NOMO-1 treated with DMSO at 0.1 percent for 48 hours (cell line): ENCODE measurements at regions not wholly inside any gene's neighbourhood (a gene's known extent, or its start where the extent isn't known, plus 50 kb on each side); places are given as distances from the start of the nearest gene placed in this dataset.
"Not testable (repeated sequence)": the region's sequence is repeated elsewhere in the genome, so short reads cannot be mapped to it uniquely, and the experiment has no call there.

Experiments
- DNase-seq: peaks from one replicate; lab custom pipeline; 2025; ENCODE audit not compliant: unreplicated experiment; lab: John Stamatoyannopoulos, UW

DNA sequence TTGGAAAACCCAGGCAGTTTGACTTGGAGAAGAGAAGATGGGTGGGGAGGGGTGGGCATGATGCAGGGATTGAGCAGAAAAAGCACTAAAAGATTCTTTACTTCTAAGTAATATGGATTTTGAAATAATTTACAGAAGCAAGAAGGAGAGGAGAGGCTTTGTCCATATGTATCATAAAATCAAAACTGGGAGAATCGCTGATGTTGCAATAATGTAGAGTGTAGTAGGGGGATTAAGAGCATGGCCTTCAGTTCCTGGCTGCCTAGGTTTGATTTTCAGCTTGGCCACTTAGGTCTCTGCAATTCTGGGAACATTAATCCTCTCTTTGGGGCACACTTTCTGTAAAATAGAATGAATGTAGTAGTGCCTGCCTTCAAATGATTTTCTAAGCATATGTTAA, 1760.4 kb upstream of the CELF4 start:
- DNase-seq, result no peak

DNA sequence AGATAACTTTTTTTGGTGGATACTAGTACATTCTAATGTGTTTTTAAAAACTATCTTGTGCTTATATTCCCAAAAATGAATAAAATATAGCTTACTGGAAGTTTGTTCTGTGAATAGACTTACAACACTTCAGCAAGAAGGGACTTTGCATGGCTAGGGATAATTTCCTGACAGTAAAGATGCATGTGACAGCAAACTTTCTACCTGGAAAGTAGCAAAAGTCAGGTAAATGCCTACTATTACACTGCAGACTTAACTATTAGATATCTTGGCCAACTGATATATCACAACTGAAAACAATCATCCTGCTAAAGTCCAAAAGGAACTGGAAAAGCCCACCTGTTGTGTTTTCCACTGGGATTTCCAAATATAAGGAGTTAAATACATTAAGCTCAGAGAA, 1753.5 kb upstream of the CELF4 start:
- no peak for DNase-seq

DNA sequence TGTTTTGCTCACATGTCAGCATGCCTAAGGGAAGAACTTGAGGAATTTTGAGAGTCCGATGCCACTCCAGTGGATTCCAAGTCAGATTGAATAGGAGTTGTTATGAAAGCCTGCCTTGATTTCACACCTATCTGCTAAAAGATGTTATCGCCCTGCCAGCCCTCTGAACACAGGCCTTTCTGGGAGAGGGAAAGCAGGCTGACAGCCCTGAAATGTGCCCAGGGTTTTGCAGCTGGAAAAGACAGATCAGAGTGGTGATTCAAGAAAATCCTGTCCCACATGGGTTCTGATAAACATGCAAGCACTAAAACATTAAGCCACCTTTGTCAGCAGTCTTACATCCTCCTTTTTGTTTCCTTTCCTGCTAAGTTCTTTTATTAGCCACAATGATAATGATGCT, 1752.9 kb upstream of the CELF4 start:
- DNase-seq, result no peak

DNA sequence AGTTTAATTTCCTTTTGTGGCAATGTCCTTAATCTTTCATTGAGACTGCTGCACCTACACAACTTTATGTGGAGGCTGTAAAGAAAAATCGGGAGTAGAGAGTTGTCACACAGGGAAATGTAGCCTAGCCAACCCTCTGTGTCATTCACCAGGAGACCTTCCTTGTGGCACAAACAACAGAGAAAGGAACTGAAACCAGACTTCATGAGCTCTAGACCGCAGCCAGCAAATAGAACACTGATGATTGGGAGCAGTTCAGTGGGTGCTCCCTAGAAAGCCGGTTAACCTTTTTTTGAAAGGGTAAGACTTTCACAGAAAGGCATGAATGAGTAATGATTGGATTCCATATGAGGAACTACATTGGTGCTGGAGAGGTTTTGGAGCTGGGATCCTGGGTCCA, 1752.4 kb upstream of the CELF4 start:
- DNase-seq, result peak; percentile 41

DNA sequence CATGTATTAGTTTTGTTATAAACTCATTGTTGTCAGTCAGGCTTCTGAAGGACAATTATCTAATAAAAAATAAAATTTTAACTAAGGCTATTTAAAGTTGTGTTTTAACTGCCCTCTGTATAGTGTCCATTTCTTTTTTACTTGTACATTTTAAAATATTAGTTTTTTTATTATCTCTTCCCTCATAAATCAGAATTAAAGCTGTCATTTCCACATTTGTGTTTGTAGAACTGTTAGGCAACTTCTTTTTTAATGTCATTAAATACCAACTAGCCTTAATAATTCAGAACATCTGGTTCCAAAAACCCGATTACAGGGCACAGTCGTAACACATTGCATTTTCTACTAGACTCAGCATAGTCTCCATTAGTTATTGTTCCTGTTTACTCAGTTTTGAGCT, 1749.0 kb upstream of the CELF4 start:
- DNase-seq, result no peak

DNA sequence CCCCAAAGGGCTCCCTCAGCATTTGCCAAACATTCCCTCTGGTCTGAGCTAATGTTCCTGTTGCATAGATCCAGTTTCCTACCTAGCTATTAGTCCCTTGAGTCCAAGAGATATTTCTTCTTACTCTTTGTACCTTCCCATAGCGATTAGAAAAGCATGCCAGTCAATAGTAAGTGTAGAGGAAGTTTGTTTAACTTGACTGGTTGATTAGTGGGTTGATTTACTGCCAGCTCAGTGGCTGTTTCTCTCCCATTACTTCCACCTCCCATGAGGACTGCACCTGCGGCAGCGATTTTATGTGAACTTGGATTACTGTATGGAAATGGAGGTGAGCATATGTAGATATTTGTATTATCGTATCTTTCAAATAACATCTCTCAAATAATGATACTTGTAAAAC, 1748.4 kb upstream of the CELF4 start:
- no peak for DNase-seq

DNA sequence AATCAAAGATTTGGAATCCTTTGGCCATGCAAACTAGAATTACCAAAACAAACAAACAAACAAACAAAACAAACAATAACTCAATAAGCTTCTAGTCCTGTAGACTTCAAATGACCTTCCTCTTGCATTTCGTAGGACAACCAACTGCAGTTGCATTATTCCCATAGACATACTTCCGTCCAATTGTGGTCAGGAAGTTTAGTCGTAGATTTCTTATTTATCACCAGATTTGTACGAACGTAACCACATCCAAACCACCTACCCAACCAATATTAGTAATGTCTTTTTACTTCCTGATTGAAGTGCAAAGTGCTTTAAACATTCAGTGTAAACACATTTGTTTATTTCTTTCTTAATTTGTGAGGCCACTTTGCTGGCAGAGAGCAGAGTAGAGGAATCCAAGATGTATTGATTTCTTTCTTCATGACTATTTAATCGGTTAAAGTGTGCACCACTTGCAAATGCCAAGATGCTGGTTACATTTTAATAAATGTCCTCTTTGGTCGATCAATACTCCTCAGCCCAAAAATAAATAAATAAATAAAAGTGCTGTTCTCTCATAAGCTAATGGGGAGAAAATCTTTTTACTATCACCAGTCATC, 1745.6 kb upstream of the CELF4 start:
- no peak for DNase-seq

DNA sequence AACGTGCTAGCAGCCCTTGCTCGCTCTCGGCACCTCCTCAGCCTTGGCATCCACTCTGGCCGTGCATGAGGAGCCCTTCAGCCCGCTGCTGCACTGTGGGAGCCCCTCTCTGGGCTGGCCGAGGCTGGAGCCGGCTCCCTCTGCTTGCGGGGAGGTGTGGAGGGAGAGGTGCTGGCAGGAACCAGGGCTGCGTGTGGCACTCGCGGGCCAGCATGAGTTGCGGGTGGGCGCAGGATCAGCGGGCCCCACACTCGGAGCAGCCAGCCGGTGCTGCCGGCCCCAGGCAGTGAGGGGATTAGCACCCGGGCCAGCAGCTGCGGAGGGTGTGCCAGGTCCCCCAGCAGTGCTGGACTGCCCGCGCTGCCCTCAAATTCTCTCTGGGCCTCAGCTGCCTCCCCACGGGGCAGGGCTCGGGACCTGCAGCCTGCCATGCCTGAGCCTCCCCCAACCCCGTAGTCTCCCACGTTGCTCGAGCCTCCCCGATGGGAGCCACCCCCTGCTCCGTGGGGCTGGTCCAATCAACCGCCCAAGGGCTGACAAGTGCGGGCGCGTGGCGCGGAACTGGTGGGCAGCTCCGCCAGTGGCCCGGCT, 1743.4 kb upstream of the CELF4 start:
- not testable (repeated sequence) for DNase-seq

DNA sequence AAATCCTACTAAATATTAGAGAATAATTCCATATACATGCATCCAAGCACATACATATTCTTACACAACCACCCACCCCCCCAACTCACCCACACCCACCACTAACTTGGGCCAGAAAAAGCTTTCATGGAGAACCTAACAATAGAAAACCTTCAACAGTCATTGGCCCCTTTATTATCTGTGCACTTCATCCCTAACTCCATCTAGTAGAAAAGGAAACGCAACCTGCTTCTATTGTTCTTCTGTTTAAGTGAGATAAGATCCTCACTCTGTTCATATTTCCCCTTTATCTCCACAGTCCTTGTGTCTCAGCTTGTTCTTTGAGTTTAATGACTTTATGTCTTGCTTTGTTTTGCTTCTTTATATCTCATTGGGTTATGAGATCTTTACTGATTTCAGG, 1740.2 kb upstream of the CELF4 start:
- DNase-seq, result no peak

DNA sequence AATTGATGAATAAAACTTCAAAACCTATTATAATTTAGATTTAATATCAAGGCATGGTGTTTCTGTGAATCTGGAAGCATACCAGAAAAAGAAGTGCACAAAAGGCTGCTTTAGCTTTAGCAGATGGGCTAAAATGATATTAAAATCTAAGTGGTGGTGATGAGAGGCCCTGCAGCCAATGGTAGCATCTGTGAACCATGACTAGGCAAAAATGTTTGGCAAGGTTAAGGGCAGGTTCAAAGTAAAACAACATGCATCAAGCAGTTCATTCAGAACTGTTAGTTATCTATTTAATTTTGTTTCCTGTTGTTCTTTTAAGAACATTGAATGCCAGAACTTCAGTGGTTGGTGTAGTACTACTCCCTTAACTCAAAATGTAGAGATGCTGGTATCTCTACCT, 1736.9 kb upstream of the CELF4 start:
- no peak for DNase-seq

DNA sequence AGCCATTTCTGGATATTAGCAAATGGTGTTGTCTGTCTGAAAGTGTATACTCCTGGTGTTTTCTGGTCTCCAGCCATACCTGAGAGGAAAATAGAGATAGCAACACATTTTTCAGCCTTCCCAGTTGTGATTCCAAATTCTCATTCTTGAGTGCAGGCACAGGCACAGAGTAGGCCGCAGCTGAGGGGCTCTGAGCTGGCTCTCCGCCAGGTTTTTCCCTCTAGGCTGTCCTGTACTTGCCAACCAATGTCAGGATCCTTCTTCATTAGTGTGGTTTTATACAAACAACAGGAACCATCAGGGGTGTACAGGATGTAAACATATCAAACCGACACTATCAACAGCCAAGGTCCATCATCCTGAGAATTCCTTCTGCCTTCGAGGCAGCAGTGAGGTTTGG, 1733.6 kb upstream of the CELF4 start:
- DNase-seq, result no peak

DNA sequence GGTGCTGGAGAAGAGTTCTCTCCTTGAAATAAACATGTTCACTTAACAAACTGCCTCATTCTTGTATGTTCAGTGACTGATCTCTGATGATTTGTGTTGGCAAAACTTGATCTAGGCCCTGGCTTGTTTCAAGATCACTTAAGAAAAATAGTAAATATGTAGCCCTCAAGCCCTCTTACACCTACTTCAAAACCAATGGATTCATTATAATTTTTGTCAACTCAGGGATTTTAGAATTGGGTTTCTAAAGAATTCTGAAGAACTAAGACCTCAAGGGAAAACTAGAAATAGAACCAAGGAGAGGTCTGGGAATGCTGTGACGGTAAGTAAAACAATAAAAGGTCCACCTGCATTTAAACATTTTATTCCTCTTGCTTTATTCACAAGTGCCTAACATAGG, 1731.6 kb upstream of the CELF4 start:
- no peak for DNase-seq

DNA sequence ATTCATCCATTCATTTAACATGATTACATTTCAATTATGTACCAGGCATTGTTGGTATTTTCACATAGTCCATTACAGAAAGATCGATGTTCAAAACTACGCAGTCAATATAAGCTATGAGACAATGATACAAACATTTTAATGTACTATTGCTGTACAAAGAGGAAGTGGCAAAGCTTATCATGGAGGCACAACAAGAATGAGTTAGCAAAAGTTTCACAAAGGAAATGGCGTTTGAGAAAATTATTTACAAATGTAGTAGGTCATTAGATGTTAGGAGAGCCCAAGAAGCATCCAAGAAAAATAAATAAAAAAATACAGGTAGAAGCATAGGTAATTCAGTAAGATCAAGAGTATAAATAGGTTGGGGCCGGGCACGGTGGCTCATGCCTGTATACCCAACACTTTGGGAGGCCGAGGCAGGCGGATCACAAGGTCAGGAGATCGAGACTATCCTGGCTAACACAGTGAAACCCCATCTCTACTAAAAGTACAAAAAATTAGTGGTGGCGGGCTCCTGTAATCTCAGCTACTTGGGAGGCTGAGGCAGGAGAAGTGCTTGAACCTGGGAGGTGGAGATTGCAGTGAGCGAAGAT, 1730.8 kb upstream of the CELF4 start:
- no peak for DNase-seq

DNA sequence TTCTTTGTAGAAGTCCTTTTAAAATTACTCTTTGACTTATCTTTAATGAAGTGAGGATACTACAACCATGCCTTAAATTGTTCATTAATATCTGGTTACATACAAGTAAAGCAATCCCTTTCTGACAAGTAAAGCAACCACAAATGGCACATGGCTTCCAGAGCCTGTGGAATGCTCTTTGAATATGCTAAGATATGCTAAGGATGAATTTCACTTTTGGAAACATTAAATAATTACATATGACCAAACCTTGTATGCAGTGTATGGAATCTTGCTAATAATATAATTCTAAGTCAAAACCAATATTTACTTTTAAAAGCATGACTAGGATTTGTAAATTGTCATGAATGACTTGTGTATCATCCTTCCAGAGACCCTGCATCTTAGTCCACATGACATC, 1711.2 kb upstream of the CELF4 start:
- DNase-seq, result no peak

DNA sequence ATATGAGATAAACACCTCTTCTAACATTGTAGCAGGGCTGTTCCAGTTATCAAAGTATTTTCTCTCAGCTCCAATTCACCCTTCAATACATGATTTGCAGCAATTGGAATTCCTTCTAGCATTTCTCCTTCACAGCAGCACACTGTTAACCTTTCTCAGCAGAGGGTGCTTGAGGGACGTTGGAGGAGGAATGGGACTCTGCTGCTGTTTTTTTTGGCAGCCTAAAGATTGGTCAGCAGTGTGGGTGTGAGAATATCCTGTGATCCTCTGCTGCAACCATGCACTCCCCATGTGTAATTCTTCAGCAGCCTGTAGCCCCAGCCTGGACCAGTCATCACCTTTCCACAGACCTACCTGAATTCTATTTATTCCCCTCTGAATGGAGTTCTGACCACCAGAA, 1708.9 kb upstream of the CELF4 start:
- DNase-seq, result no peak

DNA sequence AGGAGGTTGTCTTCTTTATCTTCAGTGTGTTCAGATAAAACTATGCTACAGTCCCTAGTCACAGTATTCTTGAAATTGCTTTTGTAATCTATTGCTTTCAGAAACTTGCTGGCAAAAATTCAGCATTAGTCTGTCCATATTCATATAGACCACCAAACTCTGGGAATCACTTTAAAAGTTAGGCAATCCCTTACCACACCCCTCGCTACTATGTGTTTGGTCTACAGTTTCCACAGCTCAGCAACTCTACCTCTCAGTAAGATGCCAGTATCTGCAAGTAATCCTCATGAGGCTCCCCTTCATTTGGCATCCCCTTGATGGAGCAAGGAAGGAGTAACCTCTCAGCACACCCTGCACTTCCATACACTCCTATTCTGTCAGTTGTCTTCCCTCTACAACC, 1706.6 kb upstream of the CELF4 start:
- no peak for DNase-seq

DNA sequence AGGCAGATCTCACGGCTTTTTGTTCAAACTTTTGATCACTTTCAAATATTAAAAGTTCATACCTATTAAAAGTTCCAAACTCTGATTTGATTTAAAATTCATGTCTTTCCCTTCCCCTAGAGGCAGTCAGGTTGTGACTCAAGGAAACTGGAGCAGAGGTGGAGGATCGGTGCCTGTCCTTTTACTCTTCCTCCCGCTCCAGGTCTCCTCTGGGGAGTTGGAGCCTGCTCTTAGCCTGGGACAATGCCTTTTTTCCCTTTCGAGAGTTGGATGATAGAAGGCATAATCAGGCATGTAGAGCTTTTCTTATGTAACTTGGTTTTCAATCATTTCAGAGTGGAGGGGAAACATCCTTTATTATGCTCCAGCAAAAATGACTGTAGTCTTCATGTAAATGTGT, 1706.1 kb upstream of the CELF4 start:
- no peak for DNase-seq

DNA sequence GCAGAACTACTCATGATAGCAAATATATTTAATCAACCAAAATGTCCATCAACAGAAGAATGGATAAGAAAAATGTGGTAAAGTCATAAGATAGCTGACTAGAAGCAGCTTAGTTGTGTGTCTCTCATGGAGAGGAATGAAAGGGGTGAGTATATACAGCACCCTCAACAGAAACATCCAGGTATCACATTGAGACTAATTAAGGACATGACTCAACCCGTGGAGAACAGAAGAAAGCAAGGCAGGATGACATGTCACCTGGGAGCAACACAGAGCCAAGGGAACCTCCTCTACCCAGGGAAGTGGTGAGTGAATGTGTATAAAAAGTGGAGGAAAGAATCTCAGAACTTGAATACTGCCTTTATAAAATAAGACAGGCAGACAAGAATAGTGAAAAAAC, 1695.0 kb upstream of the CELF4 start:
- no peak for DNase-seq

DNA sequence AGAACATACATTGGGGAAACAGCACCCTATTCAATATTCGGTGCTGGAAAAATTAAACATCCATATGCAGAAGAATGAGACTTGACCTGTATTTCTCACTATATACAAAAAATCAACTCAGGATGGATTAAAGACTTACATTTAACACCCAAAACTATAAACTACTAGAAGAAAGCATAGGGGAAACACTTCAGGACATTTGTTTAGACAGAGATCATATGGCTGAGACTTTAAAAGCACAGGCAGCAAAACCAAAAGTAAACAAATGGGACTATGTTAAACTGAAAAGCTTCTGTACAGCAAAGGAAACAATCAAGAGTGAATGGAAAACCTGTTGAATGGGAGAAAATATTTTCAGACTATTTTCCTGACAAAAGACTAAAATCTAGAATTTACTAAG, 1694.1 kb upstream of the CELF4 start:
- DNase-seq, result no peak

DNA sequence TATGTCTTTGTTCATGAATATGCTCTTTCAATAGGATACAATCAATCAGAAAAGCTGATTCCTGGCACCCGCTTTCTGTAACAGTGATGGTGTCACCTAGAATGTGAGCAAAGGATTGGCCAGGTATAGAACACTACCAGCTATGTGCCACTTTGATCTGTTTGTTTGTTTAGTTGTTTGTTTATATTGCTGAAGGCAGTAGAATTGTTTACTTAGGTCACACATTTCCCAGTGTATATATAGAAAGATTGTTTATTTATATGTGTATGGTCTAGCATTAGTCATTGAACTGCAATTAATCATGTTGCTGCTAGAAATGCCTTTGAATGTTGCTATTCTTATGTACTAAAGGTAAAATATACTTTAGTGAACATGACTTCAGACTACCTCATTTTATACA, 1678.6 kb upstream of the CELF4 start:
- no peak for DNase-seq

DNA sequence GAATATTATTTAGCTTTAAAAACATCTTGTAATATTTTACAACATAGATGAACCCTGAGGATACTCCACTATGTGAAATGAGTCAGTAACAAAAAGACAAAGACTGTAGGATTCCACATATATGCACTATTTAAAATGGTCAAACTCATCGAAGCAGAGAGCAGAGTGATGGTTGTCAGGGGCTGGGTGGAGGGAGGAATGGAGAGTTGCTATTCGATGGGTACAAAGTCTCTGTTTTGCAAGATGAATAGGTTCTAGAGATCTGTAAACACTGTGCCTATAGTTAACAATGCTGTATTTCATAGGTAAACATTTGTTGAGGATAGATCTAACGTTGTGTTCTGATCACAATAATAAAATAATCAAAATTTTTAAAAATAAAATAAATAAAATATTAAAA, 1675.9 kb upstream of the CELF4 start:
- no peak for DNase-seq

DNA sequence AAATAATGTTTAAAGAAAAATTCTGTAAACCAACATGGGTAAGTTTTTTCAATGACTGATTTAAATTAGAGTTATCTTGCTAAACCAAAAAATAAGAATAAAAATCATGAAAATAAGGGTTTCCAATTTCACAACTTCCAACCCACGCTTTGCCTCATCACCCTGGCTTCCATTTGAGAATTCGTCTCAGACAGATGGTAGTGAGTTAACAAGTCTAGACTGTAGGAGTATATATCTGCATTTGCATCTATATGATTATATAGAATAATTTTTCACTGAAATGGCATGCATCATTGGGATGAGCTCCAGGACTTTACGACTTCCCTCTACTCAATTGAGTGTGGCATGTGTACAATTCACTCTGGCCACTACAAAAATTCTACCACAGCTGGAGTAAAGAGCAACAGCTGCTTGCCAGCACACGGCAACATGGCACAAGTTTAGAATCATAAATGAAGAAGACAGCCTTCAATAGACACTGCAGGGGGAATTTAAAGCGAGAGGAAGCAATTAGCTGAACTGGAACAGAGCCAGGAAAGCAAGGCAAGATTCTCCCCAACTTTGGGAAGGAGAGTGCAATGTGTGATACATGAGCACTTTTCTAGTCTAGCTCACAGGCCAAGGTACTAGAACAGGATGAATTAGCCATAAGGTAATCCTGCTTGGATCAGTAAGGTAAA, 1673.5 kb upstream of the CELF4 start:
- DNase-seq, result no peak
